ENCODE measurements at regions not wholly inside any gene's neighbourhood (a gene's known extent, or its start where the extent isn't known, plus 50 kb on each side); places are given as distances from the start of the nearest gene placed in this dataset.

GRCh38 chr4:56212774-56213173 is 174.5 kb downstream of the AASDH start:
- 94% methylated on average over 2 of the region's 2 CpGs for WGBS (ENCODE audit: low lambda C conversion rate)
- BruUV-seq (replicated peaks): no TSS peak
- H3K27me3 ChIP-seq (ENCODE audit: control insufficient read depth in 1 of 2, insufficient read depth in 2 of 2, low read length in 2 of 2): no peaks in the 10 kb centered on the region
- no peak overlapping the region for H3K4me3 ChIP-seq (replicated peaks in 1 of 3; ENCODE audit: insufficient read depth in 1 of 3, low read depth in 2 of 3, low read length in 3 of 3)
- in situ Hi-C loops (cut with HindIII; ENCODE audit: extremely low pct_ligation_motif_present, low pct_unique_long_range_greater_than_20kb) (no loop called here), intact Hi-C loops (cut with micrococcal nuclease; ENCODE audit: unreplicated experiment) (no loop called here)
- H3K36me3 ChIP-seq (replicated peaks in 1 of 2; ENCODE audit: control insufficient read depth in 1 of 2, insufficient read depth in 2 of 2, low read length in 2 of 2): no peaks in the 10 kb centered on the region
- ChIA-PET POLR2A (no interaction called here), CTCF (ENCODE audit: low intra/inter-chr PET ratio, low total read pairs) (no interaction called here)
- DNase-seq (ENCODE audit: low spot score) (no peak), ATAC-seq (no peak), FAIRE-seq (no peak)
- no peaks in the 10 kb centered on the region; the same call in 1 of the 2 replicates for H3K9me3 ChIP-seq (ENCODE audit: low read length)
- H3K79me2 ChIP-seq (ENCODE audit: insufficient read depth, low read length): no peaks in the 10 kb centered on the region
- no peak overlapping the region for H3K4me2 ChIP-seq (ENCODE audit: low read depth, low read length)
- no peak overlapping the region for H3K9ac ChIP-seq (ENCODE audit: insufficient read depth, low read depth, low read length)
- no peak overlapping the region for H3K27ac ChIP-seq (ENCODE audit: extremely low read length, insufficient read depth, low read length)
- H4K20me1 ChIP-seq (ENCODE audit: insufficient read depth, low read length): no peaks in the 10 kb centered on the region
- peaks cover 39% of the 10 kb centered on the region for H3K4me1 ChIP-seq (ENCODE audit: insufficient read depth, low read length)
- TF ChIP-seq, protein P1, sequence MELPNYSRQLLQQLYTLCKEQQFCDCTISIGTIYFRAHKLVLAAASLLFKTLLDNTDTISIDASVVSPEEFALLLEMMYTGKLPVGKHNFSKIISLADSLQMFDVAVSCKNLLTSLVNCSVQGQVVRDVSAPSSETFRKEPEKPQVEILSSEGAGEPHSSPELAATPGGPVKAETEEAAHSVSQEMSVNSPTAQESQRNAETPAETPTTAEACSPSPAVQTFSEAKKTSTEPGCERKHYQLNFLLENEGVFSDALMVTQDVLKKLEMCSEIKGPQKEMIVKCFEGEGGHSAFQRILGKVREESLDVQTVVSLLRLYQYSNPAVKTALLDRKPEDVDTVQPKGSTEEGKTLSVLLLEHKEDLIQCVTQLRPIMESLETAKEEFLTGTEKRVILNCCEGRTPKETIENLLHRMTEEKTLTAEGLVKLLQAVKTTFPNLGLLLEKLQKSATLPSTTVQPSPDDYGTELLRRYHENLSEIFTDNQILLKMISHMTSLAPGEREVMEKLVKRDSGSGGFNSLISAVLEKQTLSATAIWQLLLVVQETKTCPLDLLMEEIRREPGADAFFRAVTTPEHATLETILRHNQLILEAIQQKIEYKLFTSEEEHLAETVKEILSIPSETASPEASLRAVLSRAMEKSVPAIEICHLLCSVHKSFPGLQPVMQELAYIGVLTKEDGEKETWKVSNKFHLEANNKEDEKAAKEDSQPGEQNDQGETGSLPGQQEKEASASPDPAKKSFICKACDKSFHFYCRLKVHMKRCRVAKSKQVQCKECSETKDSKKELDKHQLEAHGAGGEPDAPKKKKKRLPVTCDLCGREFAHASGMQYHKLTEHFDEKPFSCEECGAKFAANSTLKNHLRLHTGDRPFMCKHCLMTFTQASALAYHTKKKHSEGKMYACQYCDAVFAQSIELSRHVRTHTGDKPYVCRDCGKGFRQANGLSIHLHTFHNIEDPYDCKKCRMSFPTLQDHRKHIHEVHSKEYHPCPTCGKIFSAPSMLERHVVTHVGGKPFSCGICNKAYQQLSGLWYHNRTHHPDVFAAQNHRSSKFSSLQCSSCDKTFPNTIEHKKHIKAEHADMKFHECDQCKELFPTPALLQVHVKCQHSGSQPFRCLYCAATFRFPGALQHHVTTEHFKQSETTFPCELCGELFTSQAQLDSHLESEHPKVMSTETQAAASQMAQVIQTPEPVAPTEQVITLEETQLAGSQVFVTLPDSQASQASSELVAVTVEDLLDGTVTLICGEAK (IDR thresholded peaks at IDR 0.05): no peak
- TF ChIP-seq, protein P1 (CRISPR knock-in tag; IDR thresholded peaks at IDR 0.05): no peak
- TF ChIP-seq CEBPB (IDR thresholded peaks at IDR 0.05; ENCODE audit: borderline replicate concordance, low read depth, low read length) (no peak), BORCS8-MEF2B (CRISPR knock-in tag; IDR thresholded peaks at IDR 0.05) (no peak), HNRNPL (IDR thresholded peaks at IDR 0.05; ENCODE audit: low read depth, low read length) (no peak)
- H2AFZ ChIP-seq (ENCODE audit: low read length): no peak overlapping the region

All from HepG2 (cell line).